Mucosa of gallbladder (tissue), 1 donor: ENCODE measurements at regions not wholly inside any gene's neighbourhood (a gene's known extent, or its start where the extent isn't known, plus 50 kb on each side); places are given as distances from the start of the nearest gene placed in this dataset.

ENCODE experiments used
- DNase-seq: peaks from one replicate; pipeline ENCODE4 v3.0.0-alpha.2; 2020; ENCODE audit warnings: low spot score
- donor health status: DM: no; HTN: no; CAD: no.

DNA sequence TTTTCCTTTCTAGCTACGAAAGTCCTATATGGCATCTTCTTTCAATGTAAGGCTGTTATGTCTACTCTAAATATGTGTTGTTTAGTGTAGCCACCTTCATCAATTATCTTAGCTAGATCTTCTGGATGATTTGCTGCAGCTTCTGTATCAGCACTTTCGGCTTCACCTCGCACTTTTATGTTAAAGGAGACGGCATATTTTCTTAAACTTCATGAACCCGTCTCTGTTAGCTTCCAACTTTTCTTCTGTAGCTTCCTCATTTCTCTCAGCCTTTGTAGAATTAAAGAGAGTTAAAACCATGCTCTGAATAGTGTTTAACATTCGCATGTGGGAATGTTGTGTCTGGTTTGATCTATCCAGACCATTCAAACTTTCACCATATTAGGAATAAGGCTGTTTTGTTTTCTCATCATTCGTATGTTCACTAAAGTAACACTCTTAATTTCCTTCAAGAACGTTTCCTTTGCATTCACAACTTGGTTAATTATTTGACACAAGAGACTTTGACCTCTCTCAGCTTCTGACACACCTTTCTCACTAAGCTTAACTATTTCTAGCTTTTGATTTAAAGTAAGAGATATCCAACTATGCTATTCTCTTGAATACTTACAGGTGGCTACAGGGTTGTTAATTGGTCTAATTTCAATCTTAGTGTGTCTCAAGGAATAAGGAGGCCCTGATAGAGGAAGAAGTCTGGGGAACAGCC, 476.8 kb downstream of the GABRG1 start:
- no peak for DNase-seq

DNA sequence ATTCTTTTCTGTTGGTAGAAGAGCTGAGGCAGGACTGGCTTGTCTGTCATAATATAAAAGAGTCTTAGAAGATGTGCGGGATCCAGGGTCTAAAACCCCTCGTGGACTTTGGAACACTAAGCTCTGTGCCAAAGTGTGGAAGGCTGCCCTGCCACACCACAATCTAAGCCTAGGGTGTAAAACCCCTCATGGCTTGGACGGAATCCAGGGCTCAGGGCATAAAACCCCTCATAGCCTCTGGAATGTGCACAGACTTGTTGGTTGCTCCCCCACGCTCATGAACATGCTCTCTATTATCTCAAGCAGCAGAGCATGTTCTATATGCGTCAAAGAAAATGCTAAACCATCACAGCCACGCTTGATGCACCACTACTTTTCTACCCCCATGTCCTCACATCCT, 483.6 kb downstream of the GABRG1 start:
- no peak for DNase-seq

DNA sequence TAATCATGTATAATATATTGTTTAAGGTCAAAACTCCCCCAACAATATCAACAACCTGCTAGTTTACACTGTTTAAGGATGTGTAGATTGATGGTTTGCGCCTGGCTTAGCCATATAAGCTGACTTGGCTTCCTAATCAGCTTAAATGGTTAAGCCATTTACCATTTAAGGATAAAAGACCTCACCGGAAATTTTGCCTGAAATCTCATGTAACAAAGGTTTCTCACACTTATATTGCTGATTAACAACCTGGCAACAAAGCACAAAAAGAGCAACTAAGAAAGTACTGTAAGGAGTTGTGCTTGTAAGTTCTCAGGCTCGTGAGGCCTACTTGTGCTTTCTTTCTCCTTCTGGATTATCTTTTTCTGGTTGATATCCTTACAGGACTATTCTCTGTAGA, 485.2 kb downstream of the GABRG1 start:
- DNase-seq, result no peak

DNA sequence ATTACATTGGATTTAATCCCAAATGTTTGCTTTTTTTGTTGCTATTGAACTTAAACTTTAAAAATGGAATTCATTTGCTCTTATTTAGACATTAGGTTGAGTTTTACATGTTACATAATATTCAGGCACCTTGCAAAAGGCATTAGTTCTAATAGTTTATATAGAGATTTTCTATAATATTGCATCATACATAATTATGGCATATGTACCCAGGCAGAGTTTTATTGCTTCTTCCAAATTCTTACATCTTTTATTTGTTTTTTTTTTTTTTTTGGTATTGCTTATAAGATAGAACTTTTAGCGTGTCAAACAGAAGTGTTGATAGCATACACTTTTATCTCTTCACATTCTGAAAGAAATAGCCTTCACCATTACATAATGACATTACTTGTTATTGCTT, 487.7 kb downstream of the GABRG1 start:
- DNase-seq, result no peak

DNA sequence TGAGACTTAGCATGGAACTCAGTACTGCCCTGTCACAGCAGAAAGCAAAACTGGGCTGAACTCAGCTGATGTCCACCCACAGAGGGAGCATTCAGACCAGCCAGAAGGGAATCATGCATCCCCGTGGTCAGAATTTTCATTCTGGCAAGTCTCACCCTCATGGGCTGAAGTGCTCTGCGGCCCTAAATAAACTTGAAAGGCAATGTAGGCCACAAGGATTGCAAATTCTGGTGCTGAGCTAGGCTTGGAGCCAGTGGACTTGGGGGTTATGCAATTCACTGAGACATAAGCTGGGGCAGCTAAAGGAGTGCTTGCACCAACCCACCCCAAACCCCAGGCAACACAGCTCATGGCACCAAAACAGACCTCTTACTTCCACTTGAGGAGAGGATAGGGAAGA, 494.1 kb downstream of the GABRG1 start:
- DNase-seq, result no peak

DNA sequence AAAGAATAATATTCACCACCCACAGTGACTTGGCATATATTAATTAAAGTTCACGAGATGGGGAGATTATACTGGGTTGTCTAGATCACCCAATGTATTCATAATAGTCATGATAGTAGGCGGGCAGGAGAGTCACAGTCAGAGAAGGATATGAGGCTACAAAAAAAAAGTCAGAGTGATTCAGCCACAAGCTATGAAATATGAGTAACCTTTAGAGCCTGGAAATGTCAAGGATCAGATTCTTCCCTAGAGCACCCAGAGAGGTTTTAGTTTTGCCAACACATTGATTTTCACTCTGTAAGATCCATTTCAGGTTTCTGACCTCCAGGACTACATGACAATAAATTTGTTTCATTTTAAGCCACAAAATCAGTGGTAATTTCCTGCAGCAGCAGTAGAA, 501.9 kb downstream of the GABRG1 start:
- DNase-seq, result no peak

DNA sequence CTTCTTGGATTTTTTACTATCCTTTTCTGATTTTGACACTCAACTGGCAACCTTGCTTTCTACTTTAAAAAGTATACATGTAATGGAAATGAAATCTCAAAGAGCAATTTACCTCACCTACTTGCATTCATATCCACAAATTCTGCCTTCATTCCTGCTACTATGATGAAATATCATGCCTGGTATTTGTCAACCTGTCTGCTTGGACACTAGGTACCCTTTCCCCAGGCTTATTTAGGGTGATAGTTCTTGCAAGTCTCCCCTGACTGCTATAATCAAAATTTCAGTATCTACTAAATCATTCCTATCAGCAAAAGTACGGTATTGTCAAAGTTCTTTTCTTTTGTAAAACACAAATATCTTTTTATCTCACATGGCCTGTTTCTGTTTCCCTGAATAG, 503.0 kb downstream of the GABRG1 start:
- no peak for DNase-seq

DNA sequence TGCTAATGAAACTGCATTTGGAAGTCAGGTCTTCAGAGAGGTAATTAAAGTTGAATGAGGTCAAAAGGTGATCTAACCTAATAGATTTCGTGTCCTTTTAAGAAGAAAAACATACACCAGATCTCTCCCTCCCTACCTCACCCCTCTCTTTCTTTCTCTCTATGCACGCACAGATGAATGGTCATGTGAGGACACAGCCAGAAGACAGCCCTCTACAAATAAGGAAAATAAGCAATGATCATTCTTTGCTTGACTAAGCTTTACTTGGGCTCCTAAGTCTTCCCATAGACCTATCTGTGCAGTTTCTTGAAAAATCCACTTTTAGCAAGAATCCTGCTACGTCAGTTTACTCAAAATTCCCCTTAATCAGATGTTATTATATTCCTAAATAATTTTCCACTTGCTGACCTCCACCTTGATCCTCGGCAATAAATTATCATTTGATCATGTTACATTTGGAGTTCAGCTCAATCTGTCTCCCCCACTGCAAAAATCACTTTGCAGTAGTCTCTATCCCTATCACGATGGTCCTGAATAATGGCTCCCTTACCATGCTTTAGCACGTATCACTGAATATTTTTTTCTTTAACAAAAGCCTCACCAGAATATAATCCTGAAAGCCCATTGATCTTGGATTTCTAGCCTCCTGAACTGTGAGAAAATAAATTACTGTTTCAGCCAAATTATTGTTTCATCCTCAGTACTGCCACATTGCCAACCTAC, 527.3 kb downstream of the GABRG1 start:
- DNase-seq, result no peak

DNA sequence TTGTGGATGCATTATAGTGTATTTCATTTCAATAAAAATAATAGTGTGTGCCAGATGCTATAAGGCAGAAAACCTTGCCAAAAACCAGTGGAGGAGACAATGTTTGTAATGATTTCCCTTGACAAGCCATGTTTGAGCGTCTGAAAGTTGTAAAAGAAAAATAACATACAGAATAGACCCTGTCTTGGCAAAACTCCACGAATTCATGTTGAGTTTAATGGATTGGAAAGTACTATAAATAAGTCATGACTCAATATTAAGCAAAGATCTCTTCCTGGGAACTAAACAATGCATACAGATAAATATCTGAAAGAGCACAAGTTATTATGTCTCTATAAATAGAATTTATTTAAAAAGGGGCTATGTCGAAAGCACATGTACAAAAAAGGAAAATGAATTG, 543.5 kb downstream of the GABRG1 start:
- no peak for DNase-seq

DNA sequence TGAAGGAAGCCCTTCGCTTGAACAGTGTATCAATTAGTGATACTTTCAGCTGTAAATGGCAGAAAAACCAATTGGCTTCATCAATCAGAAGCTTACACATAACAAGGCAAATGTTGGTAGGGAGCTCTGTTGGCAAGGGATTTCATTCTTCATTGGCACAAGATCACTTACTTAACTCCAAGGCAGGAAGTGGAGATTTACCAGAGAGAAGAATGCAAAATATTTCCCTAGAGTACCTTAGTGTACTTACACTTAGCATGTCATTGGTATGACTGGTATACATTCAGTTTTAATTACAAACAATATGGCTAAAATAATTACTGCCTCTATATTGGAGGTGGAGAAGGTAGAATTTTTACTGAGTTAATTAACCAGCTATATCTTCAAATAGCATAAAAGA, 545.0 kb downstream of the GABRG1 start:
- DNase-seq, result no peak

DNA sequence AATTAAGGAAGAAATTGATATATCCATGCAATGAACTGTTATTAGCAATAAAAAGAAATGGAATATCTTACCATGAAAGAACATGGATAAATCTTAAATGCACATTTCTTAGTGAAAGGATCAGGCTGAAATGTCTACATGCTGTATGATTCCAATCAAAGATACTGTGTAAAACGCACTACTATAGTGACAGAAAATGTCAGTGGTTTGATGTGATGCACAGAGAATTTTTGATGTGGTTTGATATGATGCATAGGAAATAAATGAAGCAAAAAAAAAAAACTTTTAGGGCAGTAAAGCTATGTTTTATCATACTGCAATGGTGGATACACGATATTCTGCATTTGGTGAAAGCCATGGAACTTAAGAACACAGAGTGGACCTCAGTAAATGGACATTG, 547.6 kb downstream of the GABRG1 start:
- DNase-seq, result no peak

DNA sequence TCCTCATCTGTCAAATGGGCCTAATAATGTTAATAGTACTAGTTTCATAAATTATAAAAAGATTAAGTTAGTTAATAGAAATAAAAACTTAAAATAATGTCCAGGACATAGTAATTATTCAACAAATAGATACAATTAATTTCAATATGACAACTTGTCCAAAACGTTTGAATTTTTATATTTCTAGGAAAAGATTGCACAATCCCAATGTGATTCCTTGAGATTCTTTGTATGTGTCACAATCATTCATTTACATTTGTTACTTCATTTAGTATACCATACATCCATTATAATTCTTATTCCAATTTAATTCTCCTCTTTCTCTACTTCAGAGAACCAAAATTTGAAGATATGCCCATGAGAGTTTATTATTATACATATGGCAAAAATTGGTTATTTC, 554.2 kb downstream of the GABRG1 start:
- no peak for DNase-seq

DNA sequence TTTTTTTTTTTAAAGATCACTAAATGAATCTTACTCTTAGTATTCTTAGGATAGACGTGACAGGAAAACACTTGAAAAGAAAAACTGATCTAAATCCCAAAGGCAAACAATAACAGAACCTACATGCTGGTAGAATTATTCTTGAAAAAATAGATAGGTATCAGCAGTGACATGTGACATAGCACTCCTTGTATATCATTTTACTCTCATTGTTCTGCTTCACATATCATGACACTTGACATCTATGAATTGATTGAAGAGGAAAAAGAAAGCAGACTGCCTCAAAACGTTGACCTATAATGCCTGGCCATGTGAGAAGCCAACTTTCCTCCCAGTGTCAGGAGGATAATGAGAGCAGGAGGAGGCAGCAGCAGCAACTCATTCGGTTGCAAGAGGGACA, 555.2 kb downstream of the GABRG1 start:
- DNase-seq, result no peak

DNA sequence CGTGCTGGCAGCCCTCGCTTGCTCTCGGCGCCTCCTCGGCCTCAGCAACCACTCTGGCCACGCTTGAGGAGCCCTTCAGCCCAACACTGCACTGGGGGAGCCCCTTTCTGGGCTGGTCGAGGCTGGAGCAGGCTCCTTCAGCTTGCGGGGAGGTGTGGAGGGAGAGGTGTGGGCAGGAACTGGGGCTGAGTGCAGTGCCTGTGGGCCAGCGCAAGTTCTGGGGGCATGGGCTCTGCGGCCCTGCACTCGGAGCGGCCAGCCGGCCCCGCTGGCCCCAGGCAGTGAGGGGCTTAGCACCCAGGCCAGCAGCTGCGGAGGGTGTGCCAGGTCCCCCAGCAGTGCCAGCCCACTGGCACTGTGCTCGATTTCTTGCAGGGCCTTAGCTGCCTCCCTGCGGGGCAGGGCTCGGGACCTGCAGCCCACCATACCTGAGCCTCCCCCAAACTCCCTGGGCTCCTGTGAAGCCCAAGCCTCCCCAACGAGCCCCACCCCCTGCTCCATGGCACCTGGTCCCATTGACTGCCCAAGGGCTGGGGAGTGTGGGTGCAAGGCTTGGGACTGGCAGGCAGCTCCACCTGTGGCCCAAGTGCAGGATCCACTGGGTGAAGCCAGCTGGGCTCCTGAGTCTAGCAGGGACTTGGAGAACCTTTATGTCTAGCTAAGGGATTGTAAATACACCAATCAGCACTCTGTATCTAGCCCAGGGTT, 556.8 kb downstream of the GABRG1 start:
- no peak for DNase-seq

DNA sequence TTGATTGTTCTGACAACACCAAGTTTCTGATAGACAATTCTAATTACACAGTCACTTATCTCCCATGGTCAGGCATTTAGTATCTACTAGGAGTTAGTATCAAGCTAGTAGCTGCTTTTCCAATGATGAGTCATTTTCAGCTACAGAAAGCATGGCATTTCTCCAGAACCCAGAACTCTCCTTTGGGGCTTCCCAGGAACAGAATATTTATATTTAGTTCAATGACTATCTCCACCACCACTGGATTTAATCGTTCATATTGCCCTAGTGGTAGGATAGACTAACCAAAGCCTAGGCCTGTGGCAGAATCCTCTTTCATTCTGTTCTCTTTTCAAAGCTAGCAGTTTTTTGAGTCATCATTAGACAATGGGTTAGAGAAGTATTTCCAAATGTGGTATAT, 569.4 kb downstream of the GABRG1 start:
- no peak for DNase-seq

DNA sequence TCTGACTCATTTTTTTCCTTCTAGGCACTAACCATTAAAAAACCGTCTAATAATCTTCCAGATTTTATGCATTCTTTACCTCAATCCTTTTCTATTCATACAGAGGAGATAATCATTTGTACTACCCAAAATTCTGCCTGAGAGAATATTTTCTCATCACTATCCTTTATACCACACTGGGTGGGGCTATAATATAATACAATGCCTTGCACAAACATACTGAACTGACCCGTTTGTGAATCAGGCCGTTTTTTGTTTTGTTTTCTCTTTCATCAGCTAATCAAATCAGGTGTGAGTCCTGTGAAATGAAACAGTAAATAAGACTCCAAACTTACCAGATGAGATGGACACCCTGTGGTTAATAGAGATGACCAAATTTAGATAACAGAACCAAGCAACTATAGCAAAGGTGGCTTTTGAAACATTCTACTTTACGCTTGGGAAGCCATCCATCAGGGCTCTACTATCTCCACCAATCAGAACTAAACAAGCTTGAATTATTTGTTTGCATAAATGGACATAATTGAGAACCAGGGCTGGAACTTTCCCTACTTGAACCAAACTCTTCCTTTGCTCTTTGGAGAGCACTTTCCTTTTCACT, 573.0 kb downstream of the GABRG1 start:
- DNase-seq, result no peak

DNA sequence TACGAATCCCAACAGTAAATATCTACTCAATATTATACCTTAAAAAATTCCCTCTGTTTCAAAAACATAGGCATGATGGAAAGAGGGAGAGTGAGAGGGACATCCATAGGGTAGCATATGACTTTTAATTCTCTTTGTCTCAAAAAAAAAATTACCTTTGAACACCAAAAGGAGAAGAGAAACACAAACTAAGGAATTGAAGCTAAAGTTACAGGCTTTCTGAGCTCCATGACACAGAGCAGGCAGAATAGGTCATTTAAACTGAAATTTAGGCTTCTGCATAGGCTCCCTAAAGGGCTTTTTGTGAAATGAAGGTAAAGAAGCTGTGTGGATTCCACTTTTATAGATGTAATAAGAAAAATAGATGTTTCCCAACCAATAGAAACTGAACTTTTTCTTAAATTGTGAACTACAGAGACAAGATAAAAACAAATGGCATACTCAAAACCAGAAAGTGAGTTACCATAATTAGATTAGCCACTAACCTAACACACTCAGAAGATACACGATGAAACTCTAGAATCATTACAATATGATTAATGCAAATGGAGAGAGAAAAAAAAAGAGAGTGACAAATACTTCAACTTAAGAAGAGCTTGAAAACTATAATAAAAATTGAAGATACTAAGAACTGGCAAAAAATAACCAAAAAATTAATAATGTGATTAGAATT, 584.6 kb downstream of the GABRG1 start:
- no peak for DNase-seq

DNA sequence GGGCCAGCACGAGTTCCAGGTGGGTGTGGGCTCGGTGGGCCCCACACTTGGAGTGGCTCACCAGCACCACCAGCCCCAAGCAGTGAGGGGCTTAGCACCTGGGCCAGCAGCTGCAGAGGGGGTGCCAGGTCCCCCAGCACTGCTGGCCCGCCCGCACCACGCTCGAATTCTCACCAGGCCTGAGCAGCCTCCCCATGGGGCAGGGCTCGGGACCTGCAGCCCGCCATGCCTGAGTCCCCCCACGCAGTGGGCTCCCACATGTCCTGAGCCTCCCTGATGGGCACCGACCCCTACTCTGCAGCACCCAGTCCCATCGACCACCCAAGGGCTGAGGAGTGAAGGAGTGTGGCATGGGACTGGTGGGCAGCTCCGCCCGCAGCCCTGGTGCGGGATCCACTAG, 593.4 kb downstream of the GABRG1 start:
- DNase-seq, result no peak

DNA sequence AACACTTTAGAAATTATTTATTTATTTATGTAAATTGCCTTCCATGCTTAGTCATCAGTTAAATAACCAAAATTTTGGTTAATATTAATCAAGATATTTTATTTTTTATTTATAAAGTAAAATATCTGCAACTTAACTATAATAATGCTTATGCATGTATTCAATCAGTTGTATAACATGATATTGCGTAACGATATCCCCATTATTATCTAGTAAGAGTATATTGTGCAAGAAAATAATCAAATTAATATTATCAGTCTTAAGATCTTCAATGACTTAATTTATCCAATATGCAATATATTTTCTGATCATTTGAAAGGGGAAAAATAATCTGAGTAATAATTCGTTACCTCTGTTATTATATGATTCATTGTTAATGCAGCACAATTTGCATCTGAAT, 596.7 kb downstream of the GABRG1 start:
- DNase-seq, result no peak

DNA sequence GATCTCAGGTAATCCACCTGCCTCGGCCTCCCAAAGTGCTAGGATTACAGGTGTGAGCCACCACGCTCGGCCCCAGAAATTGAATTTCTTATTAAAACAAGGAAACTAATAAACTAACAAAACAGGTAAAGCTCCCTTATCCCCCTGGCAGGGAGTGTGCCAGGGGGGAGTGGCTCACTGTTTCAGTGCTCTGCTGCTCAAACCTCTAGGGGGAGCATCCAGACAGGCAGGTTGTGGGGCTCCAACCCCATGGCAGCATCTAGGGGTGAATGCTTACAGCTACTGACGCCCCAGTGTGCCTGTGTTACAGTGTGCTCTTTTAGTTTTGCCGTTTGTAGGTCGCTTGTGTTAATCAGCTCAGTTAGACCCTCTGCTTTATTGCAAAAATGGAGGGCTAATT, 605.0 kb downstream of the GABRG1 start:
- DNase-seq, result no peak

DNA sequence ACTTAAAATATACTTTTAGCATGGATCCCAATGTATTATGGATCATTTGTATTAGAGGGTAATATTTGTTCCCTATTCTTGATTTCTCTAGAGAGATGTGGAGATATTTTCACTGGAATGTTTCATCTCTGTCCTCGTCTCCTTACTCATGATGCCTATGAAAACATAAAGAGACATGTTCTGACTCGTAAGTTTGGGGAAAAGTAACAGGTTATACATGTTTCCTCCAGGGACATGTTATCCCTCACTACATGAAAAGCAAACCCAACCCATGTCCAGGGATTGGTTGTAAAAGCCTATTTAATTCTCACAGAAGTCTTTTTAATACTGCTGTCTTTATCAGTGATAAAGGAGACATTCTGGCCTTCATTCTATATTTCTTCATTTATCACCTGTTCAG, 621.4 kb downstream of the GABRG1 start:
- no peak for DNase-seq

DNA sequence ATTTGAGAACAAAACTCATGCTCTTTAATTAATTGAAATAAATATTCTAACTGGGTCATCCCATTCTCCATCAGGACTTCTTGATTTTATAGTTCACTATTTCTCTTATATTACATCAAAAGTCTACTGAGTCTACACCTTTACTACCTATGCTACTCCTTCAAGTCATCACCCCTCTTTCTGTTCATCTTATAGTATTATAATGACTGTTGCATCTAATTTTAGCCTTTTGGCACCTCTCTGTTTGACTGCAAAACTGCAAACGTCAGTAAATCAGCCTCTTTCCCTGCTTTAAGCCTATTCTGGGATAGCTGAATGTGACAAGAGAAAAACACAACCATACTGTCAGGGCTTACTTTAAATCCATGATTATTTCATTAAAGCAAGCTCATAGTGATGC, 639.1 kb downstream of the GABRG1 start:
- no peak for DNase-seq
